ENCODE measurements at regions not wholly inside any gene's neighbourhood (a gene's known extent, or its start where the extent isn't known, plus 50 kb on each side); places are given as distances from the start of the nearest gene placed in this dataset.

GRCh38 chr6:85385636-85386315 lies 64.1 kb upstream of the NT5E start:
- H2BK5ac ChIP-seq (ENCODE audit: insufficient read length, low read length), result no peak overlapping the region
- WGBS (ENCODE audit: extremely low coverage, insufficient read length, low lambda C conversion rate), result no CpG with 5 or more reads among the region's 5 CpGs
- H3K27ac ChIP-seq (ENCODE audit: insufficient read length, low read depth, low read length), result no peak overlapping the region
- H3K23me2 ChIP-seq (ENCODE audit: insufficient read length, low read depth, low read length, poor library complexity, severe bottlenecking), result no peaks in the 10 kb centered on the region
- no peak for DNase-seq
- H3K27me3 ChIP-seq (ENCODE audit: insufficient read depth, low read length), result no peaks in the 10 kb centered on the region
- no peak for TF ChIP-seq CTCF (conservative IDR thresholded peaks at IDR 0.05)
- H3K18ac ChIP-seq (ENCODE audit: insufficient read length, low read depth, low read length), result no peak overlapping the region
- no peak overlapping the region for H2AK5ac ChIP-seq (ENCODE audit: insufficient read length, low read length)
- H3K4me2 ChIP-seq (ENCODE audit: insufficient read depth, insufficient read length, low read length), result no peak overlapping the region
- no peaks in the 10 kb centered on the region for H3K9me3 ChIP-seq (ENCODE audit: control insufficient read depth, low read depth, low read length)
- no peak overlapping the region for H3K4ac ChIP-seq (ENCODE audit: low read depth, low read length)
- no peak overlapping the region for H4K5ac ChIP-seq (ENCODE audit: insufficient read length, low read depth, low read length)
- H4K20me1 ChIP-seq (ENCODE audit: control insufficient read depth, insufficient read depth, insufficient read length), result no peaks in the 10 kb centered on the region
- no peak overlapping the region for H3K56ac ChIP-seq (ENCODE audit: insufficient read length, low read depth, low read length)
- H3K27ac Mint-ChIP-seq, result no peak overlapping the region
- H2BK120ac ChIP-seq (ENCODE audit: low read depth, low read length, poor library complexity, severe bottlenecking), result no peak overlapping the region
- no peak overlapping the region for H2AFZ ChIP-seq (ENCODE audit: low read length)
- no peak overlapping the region for H4K8ac ChIP-seq (replicated peaks; ENCODE audit: insufficient read length, low read depth, low read length)
- no peaks in the 10 kb centered on the region for H3K9me3 Mint-ChIP-seq
- no peaks in the 10 kb centered on the region for H3K4me1 ChIP-seq (ENCODE audit: insufficient read depth, low read length)
- H2BK12ac ChIP-seq (ENCODE audit: insufficient read length, low read depth, low read length), result no peak overlapping the region
- H2BK20ac ChIP-seq (ENCODE audit: low read depth, low read length, poor library complexity, severe bottlenecking), result no peak overlapping the region
- H3K79me2 ChIP-seq (ENCODE audit: insufficient read depth, low read length), result no peaks in the 10 kb centered on the region
- no peak overlapping the region for H3K9ac ChIP-seq (ENCODE audit: extremely low read depth, insufficient read length, low read length)
- no peak overlapping the region for H3T11ph ChIP-seq (ENCODE audit: low read length)
- H3K79me1 ChIP-seq (ENCODE audit: insufficient read depth, low read depth, low read length, poor library complexity, severe bottlenecking), result no peaks in the 10 kb centered on the region
- no peak overlapping the region for H3K4me3 Mint-ChIP-seq
- no peak overlapping the region for H4K91ac ChIP-seq (ENCODE audit: insufficient read length, low read depth, low read length)
- no peaks in the 10 kb centered on the region for H3K36me3 Mint-ChIP-seq (ENCODE audit: insufficient read depth in 1 of 3, low read depth in 3 of 3)
- H3K27me3 Mint-ChIP-seq (ENCODE audit: low read depth), result no peaks in the 10 kb centered on the region
- no peak overlapping the region for H3K14ac ChIP-seq (ENCODE audit: insufficient read depth, low read length)
- H3K4me1 Mint-ChIP-seq, result no peaks in the 10 kb centered on the region
- no peak overlapping the region for H2BK15ac ChIP-seq (ENCODE audit: low read depth, low read length)
- no peak overlapping the region for H3K23ac ChIP-seq (ENCODE audit: insufficient read length, low read depth, low read length)

All from H9 (cell line).